HepG2 (cell line): ENCODE measurements at regions not wholly inside any gene's neighbourhood (a gene's known extent, or its start where the extent isn't known, plus 50 kb on each side); places are given as distances from the start of the nearest gene placed in this dataset.

Experiments
- ATAC-seq: fragments of 200-7000 bp; cut with Tn5 transposase; 3 replicates; pipeline ENCODE4 v1.9.1; 2020; ENCODE audit warnings: mild to moderate bottlenecking, moderate library complexity
- BruUV-seq: library from RNA; stranded (reverse); fragments of 400-500 nt; replicated peaks from 2 replicates; lab custom pipeline; 2021; lab: Mats Ljungman, UMichigan
- CTCF ChIA-PET: fragments of 300-600 bp; formaldehyde crosslinking; extraction: SDS; loops from one replicate; lab custom pipeline; 2021; ENCODE audit warnings: low total read pairs, inconsistent platforms, low intra/inter-chr PET ratio; lab: Yijun Ruan, JAX
- POLR2A ChIA-PET: fragments of 350-600 bp; sonication (Branson Sonifier 250); formaldehyde crosslinking; loops from one replicate; lab custom pipeline; 2020; ENCODE audit warnings: antibody characterized with exemption, inconsistent platforms; lab: Yijun Ruan, JAX
- DNase-seq: peaks from one replicate; pipeline ENCODE4 v3.0.0-alpha.2; 2015; ENCODE audit warnings: low spot score
- FAIRE-seq: peaks from 3 replicates; lab custom pipeline; 2011; peaks lifted over from hg19 to GRCh38; lab: Jason Lieb, UNC
- H2AFZ ChIP-seq: one replicate; pipeline ENCODE4 v1.6.1; 2011; ENCODE audit warnings: low read length, inconsistent platforms
- H3K27ac ChIP-seq: fragments of 300-600 bp; 3 replicates; pipeline ENCODE4 v1.8.0; 2011; ENCODE audit warnings: mixed run types, mild to moderate bottlenecking, mixed read lengths, low read length, inconsistent platforms; ENCODE audit not compliant: insufficient read depth; ENCODE audit errors: extremely low read length
- H3K27me3 ChIP-seq, 2 experiments: fragments of 200-600 bp in 1 of 2; 2 replicates in 1 of 2; 3 replicates in 1 of 2; pipeline versions ENCODE4 v1.6.0 to v1.8.0; 2011; ENCODE audit warnings: low read length in 2 of 2, mild to moderate bottlenecking in 2 of 2, moderate library complexity in 2 of 2, inconsistent platforms in 1 of 2; ENCODE audit not compliant: insufficient read depth in 2 of 2, control insufficient read depth in 1 of 2
- H3K36me3 ChIP-seq, 2 experiments: fragments of 200-600 bp in 1 of 2; replicated peaks in 1 of 2; 2 replicates in 1 of 2; 3 replicates in 1 of 2; pipeline versions ENCODE4 v1.5.1 to v1.8.0; 2011; ENCODE audit warnings: low read length in 2 of 2, inconsistent platforms in 1 of 2; ENCODE audit not compliant: insufficient read depth in 2 of 2, control insufficient read depth in 1 of 2
- H3K4me1 ChIP-seq: 2 replicates; pipeline ENCODE4 v1.5.1; 2012; ENCODE audit warnings: low read length, inconsistent platforms; ENCODE audit not compliant: insufficient read depth
- H3K4me2 ChIP-seq: 2 replicates; pipeline ENCODE4 v1.6.0; 2011; ENCODE audit warnings: low read depth, low read length, inconsistent platforms
- H3K4me3 ChIP-seq, 3 experiments: fragments of 200-600 bp in 1 of 3; sonication (generic), shearing (Covaris generic) in 1 of 3; replicated peaks in 1 of 3; 2 replicates each; pipeline ENCODE4 v1.5.1; 2011 to 2016; ENCODE audit warnings: low read length in 3 of 3, inconsistent platforms in 2 of 3, low read depth in 2 of 3, mild to moderate bottlenecking in 2 of 3, control low read depth in 1 of 3, mixed read lengths in 1 of 3; ENCODE audit not compliant: insufficient read depth in 1 of 3
- H3K79me2 ChIP-seq: one replicate; pipeline ENCODE4 v1.6.1; 2011; ENCODE audit warnings: low read length, inconsistent platforms; ENCODE audit not compliant: insufficient read depth
- H3K9ac ChIP-seq: 2 replicates; pipeline ENCODE4 v1.6.0; 2011; ENCODE audit warnings: mild to moderate bottlenecking, low read depth, low read length, inconsistent platforms; ENCODE audit not compliant: insufficient read depth
- H3K9me3 ChIP-seq: 2 replicates; pipeline ENCODE4 v1.5.1; 2012; ENCODE audit warnings: mild to moderate bottlenecking, low read length
- H4K20me1 ChIP-seq: 2 replicates; pipeline ENCODE4 v1.6.0; 2011; ENCODE audit warnings: inconsistent platforms, mild to moderate bottlenecking, low read length, moderate library complexity; ENCODE audit not compliant: insufficient read depth
- CREB1 ChIP-seq, 2 experiments: fragments of 450-650 bp in 1 of 2; IDR thresholded peaks; 2 replicates each; pipeline ENCODE4 v1.6.1; 2016 to 2017; ENCODE audit warnings: control low read depth in 1 of 2, mild to moderate bottlenecking in 1 of 2, missing compliant biosample characterization in 1 of 2, missing genetic modification characterization in 1 of 2
- KDM6A ChIP-seq: IDR thresholded peaks from 2 replicates; pipeline ENCODE4 v1.6.1; 2016; ENCODE audit warnings: low read depth
- MTA3 ChIP-seq: sonication (generic); formaldehyde crosslinking; IDR thresholded peaks from 2 replicates; pipeline ENCODE4 v1.4.0; 2020; ENCODE audit warnings: missing genetic modification reagents
- ZNF839 ChIP-seq: sonication (generic); formaldehyde crosslinking; IDR thresholded peaks from 2 replicates; pipeline ENCODE4 v1.4.0; 2020; ENCODE audit warnings: missing genetic modification reagents, mild to moderate bottlenecking, borderline replicate concordance
- ZNF841 ChIP-seq: sonication (generic); formaldehyde crosslinking; IDR thresholded peaks from 2 replicates; pipeline ENCODE4 v1.8.1; 2023; ENCODE audit warnings: missing genetic modification reagents, borderline replicate concordance
- WGBS: methylation state at CpG from one replicate; pipeline ENCODE4 v1.1.6; 2017; ENCODE audit warnings: low lambda C conversion rate; 5-methylcytosine and 5-hydroxymethylcytosine counted together
- in situ Hi-C: cut with HindIII; loops from 2 replicates; pipeline ENCODE4 v1.10.0; 2017; ENCODE audit warnings: low pct_unique_long_range_greater_than_20kb; ENCODE audit not compliant: extremely low pct_ligation_motif_present
- intact Hi-C: fragments of 100-400 bp; cut with micrococcal nuclease; formaldehyde crosslinking; loops from one replicate; pipeline ENCODE4 v1.10.0; 2022; ENCODE audit not compliant: unreplicated experiment
- TF ChIP-seq, protein P1 (sequence below): sonication (generic); formaldehyde crosslinking; IDR thresholded peaks from 2 replicates; pipeline ENCODE4 v1.4.0; 2020; ENCODE audit warnings: missing genetic modification reagents, mild to moderate bottlenecking, borderline replicate concordance
- TF ChIP-seq, protein P2 (sequence below): sonication (generic); formaldehyde crosslinking; IDR thresholded peaks from 2 replicates; pipeline ENCODE4 v1.4.0; 2020; ENCODE audit warnings: mild to moderate bottlenecking, missing genetic modification reagents

DNA sequence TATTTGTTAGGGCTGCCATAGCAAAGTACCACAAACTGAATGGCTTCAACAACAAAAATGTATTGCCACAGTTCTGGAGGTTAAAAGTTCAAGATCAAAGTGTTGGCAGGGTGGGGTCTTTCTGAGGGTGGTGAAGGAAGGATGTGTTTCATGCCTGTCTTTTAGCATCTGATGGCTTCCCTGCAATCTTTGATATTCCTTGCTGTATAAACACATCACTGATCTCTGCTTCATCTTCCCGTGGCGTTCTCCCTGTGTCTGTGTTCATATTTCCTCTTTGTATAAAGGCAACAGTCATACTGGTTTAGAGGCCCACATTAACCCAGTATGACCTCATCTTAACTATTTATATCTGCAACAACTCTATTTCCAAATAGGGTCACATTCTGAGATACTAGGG lies 167.5 kb downstream of the BTG1 start:
- no peak for TF ChIP-seq ZNF841
- FAIRE-seq (no peak), DNase-seq (no peak), ATAC-seq (no peak)
- no peak overlapping the region for H3K9ac ChIP-seq
- H3K27ac ChIP-seq = no peak overlapping the region
- no peaks in the 10 kb centered on the region for H3K36me3 ChIP-seq
- no peaks in the 10 kb centered on the region for H4K20me1 ChIP-seq
- in situ Hi-C loops = no loop called here
- CTCF ChIA-PET = no interaction called here
- no peaks in the 10 kb centered on the region for H3K9me3 ChIP-seq
- POLR2A ChIA-PET = no interaction called here
- WGBS = 2% methylated on average over 2 of the region's 2 CpGs
- H3K4me3 ChIP-seq = no peak overlapping the region
- no peak overlapping the region for H3K4me2 ChIP-seq
- no TSS peak for BruUV-seq
- H2AFZ ChIP-seq = no peak overlapping the region
- intact Hi-C loops = no loop called here
- H3K79me2 ChIP-seq = no peaks in the 10 kb centered on the region
- no peaks in the 10 kb centered on the region; a peak in 1 of 5 replicates for H3K27me3 ChIP-seq
- no peaks in the 10 kb centered on the region for H3K4me1 ChIP-seq

DNA sequence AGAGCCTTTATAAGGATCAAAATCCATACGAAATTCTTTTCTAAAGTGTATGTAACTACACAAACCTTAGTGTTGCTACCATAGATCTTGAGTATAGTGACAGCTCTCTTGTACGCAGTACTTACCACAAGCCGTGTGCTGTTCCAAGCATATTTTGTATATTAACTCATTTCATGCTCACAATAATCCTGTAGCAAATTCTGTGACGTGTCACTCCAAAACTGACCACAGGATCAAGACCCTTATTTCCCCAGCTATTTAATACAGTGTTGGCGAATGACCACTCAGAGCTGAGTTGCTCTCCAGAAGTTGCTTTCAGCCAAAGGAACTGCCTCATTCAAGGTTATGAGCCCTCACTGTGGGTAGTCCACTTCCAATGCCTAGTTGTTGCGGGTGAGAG lies 169.8 kb downstream of the BTG1 start:
- 55% methylated on average over 6 of the region's 6 CpGs for WGBS
- H3K9ac ChIP-seq = no peak overlapping the region
- ChIA-PET CTCF (no interaction called here), POLR2A (no interaction called here)
- DNase-seq = no peak
- in situ Hi-C loops (no loop called here), intact Hi-C loops (no loop called here)
- no peaks in the 10 kb centered on the region for H3K9me3 ChIP-seq
- H3K27me3 ChIP-seq = no peaks in the 10 kb centered on the region
- no peak for ATAC-seq
- no peaks in the 10 kb centered on the region for H3K36me3 ChIP-seq
- no peaks in the 10 kb centered on the region for H4K20me1 ChIP-seq
- BruUV-seq = no TSS peak
- H3K4me2 ChIP-seq = no peak overlapping the region
- no peaks in the 10 kb centered on the region for H3K79me2 ChIP-seq
- no peaks in the 10 kb centered on the region for H3K4me1 ChIP-seq
- H3K27ac ChIP-seq = no peak overlapping the region
- no peak overlapping the region for H3K4me3 ChIP-seq
- FAIRE-seq = no peak
- H2AFZ ChIP-seq = no peak overlapping the region
- peak; percentile 57; the same call in 1 of the 2 replicates for TF ChIP-seq CREB1 (IDR thresholded peaks at IDR 0.05)
- TF ChIP-seq CREB1 (CRISPR knock-in tag; IDR thresholded peaks at IDR 0.05) = no peak
- no peak for TF ChIP-seq ZNF839 (CRISPR knock-in tag)
- no peak for TF ChIP-seq MTA3 (CRISPR knock-in tag)
- TF ChIP-seq, protein P1, sequence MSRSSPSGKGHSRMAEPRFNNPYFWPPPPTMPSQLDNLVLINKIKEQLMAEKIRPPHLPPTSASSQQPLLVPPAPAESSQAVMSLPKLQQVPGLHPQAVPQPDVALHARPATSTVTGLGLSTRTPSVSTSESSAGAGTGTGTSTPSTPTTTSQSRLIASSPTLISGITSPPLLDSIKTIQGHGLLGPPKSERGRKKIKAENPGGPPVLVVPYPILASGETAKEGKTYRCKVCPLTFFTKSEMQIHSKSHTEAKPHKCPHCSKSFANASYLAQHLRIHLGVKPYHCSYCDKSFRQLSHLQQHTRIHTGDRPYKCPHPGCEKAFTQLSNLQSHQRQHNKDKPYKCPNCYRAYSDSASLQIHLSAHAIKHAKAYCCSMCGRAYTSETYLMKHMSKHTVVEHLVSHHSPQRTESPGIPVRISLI (CRISPR knock-in tag) = no peak
- TF ChIP-seq KDM6A (CRISPR knock-in tag) = no peak
- TF ChIP-seq, protein P2, sequence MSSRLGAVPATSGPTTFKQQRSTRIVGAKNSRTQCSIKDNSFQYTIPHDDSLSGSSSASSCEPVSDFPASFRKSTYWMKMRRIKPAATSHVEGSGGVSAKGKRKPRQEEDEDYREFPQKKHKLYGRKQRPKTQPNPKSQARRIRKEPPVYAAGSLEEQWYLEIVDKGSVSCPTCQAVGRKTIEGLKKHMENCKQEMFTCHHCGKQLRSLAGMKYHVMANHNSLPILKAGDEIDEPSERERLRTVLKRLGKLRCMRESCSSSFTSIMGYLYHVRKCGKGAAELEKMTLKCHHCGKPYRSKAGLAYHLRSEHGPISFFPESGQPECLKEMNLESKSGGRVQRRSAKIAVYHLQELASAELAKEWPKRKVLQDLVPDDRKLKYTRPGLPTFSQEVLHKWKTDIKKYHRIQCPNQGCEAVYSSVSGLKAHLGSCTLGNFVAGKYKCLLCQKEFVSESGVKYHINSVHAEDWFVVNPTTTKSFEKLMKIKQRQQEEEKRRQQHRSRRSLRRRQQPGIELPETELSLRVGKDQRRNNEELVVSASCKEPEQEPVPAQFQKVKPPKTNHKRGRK (CRISPR knock-in tag) = no peak
